B cell (primary cell): ENCODE measurements at regions not wholly inside any gene's neighbourhood (a gene's known extent, or its start where the extent isn't known, plus 50 kb on each side); places are given as distances from the start of the nearest gene placed in this dataset.

Experiments used
- EZH2 ChIP-seq: IDR thresholded peaks from 2 replicates; pipeline ENCODE4 v1.6.1; 2012; ENCODE audit warnings: borderline replicate concordance, low read depth, mild to moderate bottlenecking, moderate library complexity, low read length; ENCODE audit not compliant: insufficient read depth, poor library complexity, severe bottlenecking
- TF ChIP-seq, protein P1 (sequence below): fragments of 200-600 bp; IDR thresholded peaks from one replicate; pipeline ENCODE4 v1.8.0; 2022; ENCODE audit warnings: antibody characterized with exemption, mild to moderate bottlenecking

DNA sequence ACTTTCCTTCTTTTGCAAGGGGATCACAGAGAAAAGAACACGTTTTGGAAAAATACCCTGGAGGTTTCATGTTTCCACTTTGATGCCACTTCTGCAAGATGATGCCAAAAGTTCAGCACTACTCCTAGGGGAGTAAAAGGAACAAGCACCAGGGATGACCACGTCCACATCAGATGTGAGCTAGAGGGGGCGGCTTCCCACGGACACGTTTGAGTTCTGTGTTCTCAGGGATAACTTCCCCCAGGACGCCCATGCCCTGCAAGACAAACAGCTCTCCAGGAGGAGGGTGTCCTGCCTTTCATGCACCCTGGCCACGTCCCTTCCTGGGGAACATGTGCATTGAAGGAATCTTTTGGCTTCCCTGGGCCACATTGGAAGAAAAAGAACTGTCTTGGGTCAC is 66.6 kb upstream of the TRIO start:
- TF ChIP-seq, protein P1, sequence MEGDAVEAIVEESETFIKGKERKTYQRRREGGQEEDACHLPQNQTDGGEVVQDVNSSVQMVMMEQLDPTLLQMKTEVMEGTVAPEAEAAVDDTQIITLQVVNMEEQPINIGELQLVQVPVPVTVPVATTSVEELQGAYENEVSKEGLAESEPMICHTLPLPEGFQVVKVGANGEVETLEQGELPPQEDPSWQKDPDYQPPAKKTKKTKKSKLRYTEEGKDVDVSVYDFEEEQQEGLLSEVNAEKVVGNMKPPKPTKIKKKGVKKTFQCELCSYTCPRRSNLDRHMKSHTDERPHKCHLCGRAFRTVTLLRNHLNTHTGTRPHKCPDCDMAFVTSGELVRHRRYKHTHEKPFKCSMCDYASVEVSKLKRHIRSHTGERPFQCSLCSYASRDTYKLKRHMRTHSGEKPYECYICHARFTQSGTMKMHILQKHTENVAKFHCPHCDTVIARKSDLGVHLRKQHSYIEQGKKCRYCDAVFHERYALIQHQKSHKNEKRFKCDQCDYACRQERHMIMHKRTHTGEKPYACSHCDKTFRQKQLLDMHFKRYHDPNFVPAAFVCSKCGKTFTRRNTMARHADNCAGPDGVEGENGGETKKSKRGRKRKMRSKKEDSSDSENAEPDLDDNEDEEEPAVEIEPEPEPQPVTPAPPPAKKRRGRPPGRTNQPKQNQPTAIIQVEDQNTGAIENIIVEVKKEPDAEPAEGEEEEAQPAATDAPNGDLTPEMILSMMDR: no peak
- TF ChIP-seq EZH2: no peak
